ENCODE measurements at regions not wholly inside any gene's neighbourhood (a gene's known extent, or its start where the extent isn't known, plus 50 kb on each side); places are given as distances from the start of the nearest gene placed in this dataset.
"Not testable (repeated sequence)": the region's sequence is repeated elsewhere in the genome, so short reads cannot be mapped to it uniquely, and the experiment has no call there.

- DNase-seq: no peak
These were observed 455.4 kb upstream of the FAR2 start for GRCh38 chr12:28693565-28694219.

GRCh38 chr12:28698553-28698952, 450.5 kb upstream of the FAR2 start:
- no peak for DNase-seq

GRCh38 chr12:28699029-28699428, 450.0 kb upstream of the FAR2 start:
- DNase-seq: no peak

- no peak for DNase-seq
These were observed 448.9 kb upstream of the FAR2 start for GRCh38 chr12:28700161-28700560.

GRCh38 chr12:28704477-28705169, 444.5 kb upstream of the FAR2 start:
- DNase-seq: no peak

- DNase-seq: no peak
These were observed 440.1 kb upstream of the FAR2 start for GRCh38 chr12:28708918-28709371.

GRCh38 chr12:28709986-28710685, 438.9 kb upstream of the FAR2 start:
- no peak for DNase-seq

- DNase-seq: no peak
These were observed 438.2 kb upstream of the FAR2 start for GRCh38 chr12:28710882-28711281.

GRCh38 chr12:28711421-28711820, 437.7 kb upstream of the FAR2 start:
- DNase-seq: no peak

GRCh38 chr12:28742791-28743190, 406.3 kb upstream of the FAR2 start:
- DNase-seq: no peak

- DNase-seq: no peak
These were observed 402.2 kb upstream of the FAR2 start for GRCh38 chr12:28746734-28747325.

GRCh38 chr12:28750946-28751685, 398.0 kb upstream of the FAR2 start:
- DNase-seq: no peak

GRCh38 chr12:28755027-28755426, 394.1 kb upstream of the FAR2 start:
- no peak for DNase-seq

- no peak for DNase-seq
These were observed 389.7 kb upstream of the FAR2 start for GRCh38 chr12:28759333-28759732.

GRCh38 chr12:28760040-28760903, 388.8 kb upstream of the FAR2 start:
- not testable (repeated sequence) for DNase-seq

- not testable (repeated sequence) for DNase-seq
These were observed 387.2 kb upstream of the FAR2 start for GRCh38 chr12:28761897-28762296.

GRCh38 chr12:28766398-28766797, 382.7 kb upstream of the FAR2 start:
- DNase-seq: no peak

- no peak for DNase-seq
These were observed 381.2 kb upstream of the FAR2 start for GRCh38 chr12:28767836-28768348.

- DNase-seq: no peak
These were observed 378.8 kb upstream of the FAR2 start for GRCh38 chr12:28770322-28770721.

GRCh38 chr12:28771968-28772367, 377.1 kb upstream of the FAR2 start:
- DNase-seq: peak in 1 of 2 experiments; percentile 18

GRCh38 chr12:28775556-28775955, 373.5 kb upstream of the FAR2 start:
- no peak for DNase-seq

- DNase-seq: no peak
These were observed 372.9 kb upstream of the FAR2 start for GRCh38 chr12:28776220-28776619.
